B cell (primary cell): ENCODE measurements at regions not wholly inside any gene's neighbourhood (a gene's known extent, or its start where the extent isn't known, plus 50 kb on each side); places are given as distances from the start of the nearest gene placed in this dataset.

Source experiments
- ATAC-seq: fragments of 200-7000 bp; cut with Tn5 transposase; one replicate; pipeline ENCODE4 v1.10.0; 2021; ENCODE audit warnings: low read depth, mild to moderate bottlenecking, moderate number of reproducible peaks, moderate library complexity
- CTCF ChIA-PET: fragments of 350-600 bp; sonication (Branson Sonifier 250); formaldehyde crosslinking; loops from one replicate; lab custom pipeline; 2021; ENCODE audit warnings: antibody characterized with exemption, inconsistent platforms; lab: Charles Lee
- POLR2A ChIA-PET: fragments of 350-600 bp; sonication (Branson Sonifier 250); formaldehyde crosslinking; loops from one replicate; lab custom pipeline; 2021; ENCODE audit warnings: antibody characterized with exemption; lab: Charles Lee
- DNase-seq: peaks from one replicate; pipeline ENCODE4 v3.0.0; 2013
- H2AFZ ChIP-seq: 2 replicates; pipeline ENCODE4 v1.6.1; 2012; ENCODE audit warnings: mild to moderate bottlenecking, low read depth, low read length; ENCODE audit not compliant: insufficient read depth, poor library complexity, severe bottlenecking
- H3K27ac ChIP-seq, 2 donors: 1 replicate in 1 of 2; 2 replicates in 1 of 2; pipeline ENCODE4 v1.5.1; 2012 to 2013; ENCODE audit warnings: low read length in 2 of 2, mild to moderate bottlenecking in 2 of 2, moderate library complexity in 1 of 2
- H3K27me3 ChIP-seq, 4 experiments: fragments of 200-600 bp in 1 of 4; sonication (generic) in 1 of 4; replicated peaks in 1 of 4; 1 replicate in 2 of 4; 2 replicates in 2 of 4; pipeline versions ENCODE4 v1.6.1 to v1.7.0; 2013 to 2016; ENCODE audit warnings: low read length in 3 of 4, mild to moderate bottlenecking in 2 of 4, mixed read lengths in 1 of 4, moderate library complexity in 1 of 4; ENCODE audit not compliant: insufficient read depth in 4 of 4, control insufficient read depth in 3 of 4; ENCODE audit errors: control extremely low read depth in 1 of 4
- H3K36me3 ChIP-seq, 2 experiments: replicated peaks in 1 of 2; 1 replicate in 1 of 2; 2 replicates in 1 of 2; pipeline versions ENCODE4 v1.6.1 to v1.7.1; 2013; ENCODE audit warnings: low read length in 1 of 2; ENCODE audit not compliant: insufficient read depth in 2 of 2, control insufficient read depth in 1 of 2; ENCODE audit errors: control extremely low read depth in 1 of 2, extremely low read depth in 1 of 2
- H3K4me1 ChIP-seq, 2 donors: fragments of 200-600 bp in 1 of 2; sonication (generic) in 1 of 2; 1 replicate in 1 of 2; 2 replicates in 1 of 2; pipeline versions ENCODE4 v1.5.1 to v1.6.1; 2013 to 2017; ENCODE audit warnings: low read length in 2 of 2; ENCODE audit not compliant: control insufficient read depth in 2 of 2, insufficient read depth in 2 of 2
- H3K4me2 ChIP-seq: replicated peaks from 2 replicates; pipeline ENCODE3; 2012; ENCODE audit warnings: mild to moderate bottlenecking, low read depth, low read length; ENCODE audit not compliant: poor library complexity, severe bottlenecking
- H3K4me3 ChIP-seq, 5 experiments: fragments of 200-600 bp in 1 of 5; sonication (generic) in 1 of 5; 1 replicate in 3 of 5; 2 replicates in 2 of 5; pipeline versions ENCODE4 v1.5.1 to v1.7.0; 2011 to 2016; ENCODE audit warnings: low read length in 4 of 5, mild to moderate bottlenecking in 4 of 5, low read depth in 2 of 5, control low read depth in 1 of 5, moderate library complexity in 1 of 5; ENCODE audit not compliant: insufficient read depth in 1 of 5; ENCODE audit errors: control extremely low read depth in 1 of 5, extremely low read depth in 1 of 5
- H3K79me2 ChIP-seq: fragments of 200-600 bp; sonication (generic); one replicate; pipeline ENCODE4 v1.6.0; 2016; ENCODE audit warnings: low read length; ENCODE audit not compliant: control insufficient read depth, insufficient read depth
- H3K9ac ChIP-seq: fragments of 200-600 bp; sonication (generic); 2 replicates; pipeline ENCODE4 v1.6.1; 2017; ENCODE audit warnings: mild to moderate bottlenecking, low read length, moderate library complexity
- H3K9me3 ChIP-seq, 3 donors: one replicate each; pipeline versions ENCODE4 v1.6.1 to v1.7.1; 2013; ENCODE audit warnings: low read length in 2 of 3; ENCODE audit not compliant: control insufficient read depth in 2 of 3, insufficient read depth in 1 of 3; ENCODE audit errors: control extremely low read depth in 1 of 3
- H4K20me1 ChIP-seq: 2 replicates; pipeline ENCODE4 v1.6.0; 2012; ENCODE audit warnings: mild to moderate bottlenecking, low read length; ENCODE audit not compliant: insufficient read depth, control insufficient read depth, poor library complexity, severe bottlenecking
- H3K27ac Mint-ChIP-seq: one replicate; pipeline ENCODE4 v1.8.0; 2021; ENCODE audit warnings: mixed read lengths
- H3K27me3 Mint-ChIP-seq: one replicate; pipeline ENCODE4 v1.8.0; 2021; ENCODE audit warnings: mixed read lengths
- H3K4me1 Mint-ChIP-seq: one replicate; pipeline ENCODE4 v1.8.0; 2021; ENCODE audit warnings: mixed read lengths
- H3K4me3 Mint-ChIP-seq: one replicate; pipeline ENCODE4 v1.8.0; 2021; ENCODE audit warnings: mixed read lengths
- H3K9me3 Mint-ChIP-seq: one replicate; pipeline ENCODE4 v1.8.0; 2022; ENCODE audit warnings: mixed read lengths; ENCODE audit not compliant: insufficient read depth
- EZH2 ChIP-seq: IDR thresholded peaks from 2 replicates; pipeline ENCODE4 v1.6.1; 2012; ENCODE audit warnings: borderline replicate concordance, low read depth, mild to moderate bottlenecking, moderate library complexity, low read length; ENCODE audit not compliant: insufficient read depth, poor library complexity, severe bottlenecking
- WGBS: methylation state at CpG from one replicate; pipeline ENCODE4 v1.1.5; 2013; ENCODE audit warnings: missing lambda C conversion rate; ENCODE audit not compliant: insufficient coverage; 5-methylcytosine and 5-hydroxymethylcytosine counted together
- intact Hi-C: fragments of 100-400 bp; cut with micrococcal nuclease; formaldehyde crosslinking; loops from one replicate; pipeline ENCODE4 v1.10.0; 2022
- TF ChIP-seq, protein P1 (sequence below): fragments of 200-600 bp; IDR thresholded peaks from one replicate; pipeline ENCODE4 v1.8.0; 2022; ENCODE audit warnings: antibody characterized with exemption, mild to moderate bottlenecking

DNA sequence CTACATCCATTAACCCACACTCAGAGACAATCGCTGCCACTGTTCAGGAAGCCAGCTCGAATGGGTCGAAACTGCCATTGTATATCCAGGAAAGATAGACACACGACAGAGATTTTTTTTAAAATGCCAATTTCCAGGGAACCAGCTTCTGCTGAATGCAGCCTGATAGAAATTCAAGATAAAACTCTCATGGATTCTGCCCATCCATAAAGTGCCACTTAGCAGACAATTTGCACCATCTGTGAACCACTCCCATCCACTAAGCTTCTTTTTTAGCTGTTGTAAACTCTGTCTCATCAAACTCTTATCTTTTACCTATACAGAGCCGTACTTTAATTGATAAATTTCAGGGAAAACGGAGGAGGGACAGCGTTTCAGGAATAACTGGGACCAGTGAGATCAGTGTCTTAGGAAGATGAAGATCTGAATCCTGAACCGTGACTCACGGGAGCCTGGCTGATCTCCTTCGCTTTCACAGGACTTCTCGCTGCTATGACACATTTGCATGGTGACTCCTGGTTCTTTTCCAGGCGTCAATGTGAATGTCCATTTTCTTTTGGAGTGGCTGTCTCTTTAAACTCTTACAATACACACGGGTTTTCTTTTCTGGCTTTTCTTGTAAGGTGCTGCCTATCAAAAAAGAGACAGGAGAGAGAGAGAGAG is 103.4 kb downstream of the FAM204A start:
- H3K79me2 ChIP-seq = no peaks in the 10 kb centered on the region
- intact Hi-C loops = no loop called here
- no peak for ATAC-seq
- H3K27me3 ChIP-seq = peaks cover 0 to 7% (median 5%) of the 10 kb centered on the region in 4 experiments
- Mint-ChIP-seq H3K4me1 (no peaks in the 10 kb centered on the region), H3K27me3 (peaks cover 24% of the 10 kb centered on the region), H3K4me3 (no peak overlapping the region), H3K9me3 (no peaks in the 10 kb centered on the region), H3K27ac (no peak overlapping the region)
- H3K4me2 ChIP-seq = no peak overlapping the region
- no peaks in the 10 kb centered on the region for H3K4me1 ChIP-seq
- ChIA-PET POLR2A (interaction anchor here (0.6 kb wide), 1 partner anchor 109 kb away, joined by 3 read pairs; no protein-coding TSS in a partner anchor), CTCF (interaction anchor here (1.0 to 8.6 kb wide), 2 partner anchors 18 to 741 kb away, joined by 3 to 137 read pairs; no protein-coding TSS in a partner anchor)
- no peak for DNase-seq
- no peak overlapping the region for H3K27ac ChIP-seq
- H3K9me3 ChIP-seq = no peaks in the 10 kb centered on the region
- H4K20me1 ChIP-seq = no peaks in the 10 kb centered on the region
- H3K9ac ChIP-seq = no peak overlapping the region
- TF ChIP-seq, protein P1, sequence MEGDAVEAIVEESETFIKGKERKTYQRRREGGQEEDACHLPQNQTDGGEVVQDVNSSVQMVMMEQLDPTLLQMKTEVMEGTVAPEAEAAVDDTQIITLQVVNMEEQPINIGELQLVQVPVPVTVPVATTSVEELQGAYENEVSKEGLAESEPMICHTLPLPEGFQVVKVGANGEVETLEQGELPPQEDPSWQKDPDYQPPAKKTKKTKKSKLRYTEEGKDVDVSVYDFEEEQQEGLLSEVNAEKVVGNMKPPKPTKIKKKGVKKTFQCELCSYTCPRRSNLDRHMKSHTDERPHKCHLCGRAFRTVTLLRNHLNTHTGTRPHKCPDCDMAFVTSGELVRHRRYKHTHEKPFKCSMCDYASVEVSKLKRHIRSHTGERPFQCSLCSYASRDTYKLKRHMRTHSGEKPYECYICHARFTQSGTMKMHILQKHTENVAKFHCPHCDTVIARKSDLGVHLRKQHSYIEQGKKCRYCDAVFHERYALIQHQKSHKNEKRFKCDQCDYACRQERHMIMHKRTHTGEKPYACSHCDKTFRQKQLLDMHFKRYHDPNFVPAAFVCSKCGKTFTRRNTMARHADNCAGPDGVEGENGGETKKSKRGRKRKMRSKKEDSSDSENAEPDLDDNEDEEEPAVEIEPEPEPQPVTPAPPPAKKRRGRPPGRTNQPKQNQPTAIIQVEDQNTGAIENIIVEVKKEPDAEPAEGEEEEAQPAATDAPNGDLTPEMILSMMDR = no peak
- TF ChIP-seq EZH2 = no peak
- H3K36me3 ChIP-seq = no peaks in the 10 kb centered on the region
- no peak overlapping the region for H2AFZ ChIP-seq
- 39% methylated on average over 8 of the region's 13 CpGs for WGBS
- H3K4me3 ChIP-seq = no peak overlapping the region

DNA sequence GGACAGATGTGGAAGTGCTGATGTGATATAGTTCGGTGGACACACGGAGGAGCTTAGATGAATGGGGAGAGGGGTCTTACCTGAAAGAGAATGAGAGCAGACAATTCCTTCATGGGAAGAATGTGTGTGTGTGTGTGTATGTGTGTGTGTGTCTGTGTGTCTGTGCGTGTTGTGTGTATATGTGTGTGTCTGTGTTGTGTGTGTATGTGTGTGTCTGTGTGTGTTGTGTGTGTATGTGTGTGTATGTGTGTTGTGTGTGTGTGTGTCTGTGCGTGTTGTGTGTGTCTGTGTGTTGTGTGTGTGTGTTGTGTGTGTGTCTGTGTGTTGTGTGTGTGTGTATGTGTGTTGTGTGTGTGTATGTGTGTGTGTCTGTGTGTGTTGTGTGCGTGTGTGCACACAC is 104.2 kb downstream of the FAM204A start:
- Mint-ChIP-seq H3K27me3 (peaks cover 25% of the 10 kb centered on the region), H3K4me3 (no peak overlapping the region), H3K9me3 (no peaks in the 10 kb centered on the region), H3K4me1 (no peaks in the 10 kb centered on the region), H3K27ac (no peak overlapping the region)
- no peak overlapping the region for H3K4me3 ChIP-seq
- H3K9ac ChIP-seq = no peak overlapping the region
- DNase-seq = no peak
- TF ChIP-seq, protein P1 = no peak
- no peak for TF ChIP-seq EZH2
- no peaks in the 10 kb centered on the region for H3K4me1 ChIP-seq
- no peak overlapping the region for H2AFZ ChIP-seq
- no peak overlapping the region for H3K27ac ChIP-seq
- no peaks in the 10 kb centered on the region for H3K79me2 ChIP-seq
- H3K4me2 ChIP-seq = no peak overlapping the region
- no peak for ATAC-seq
- H4K20me1 ChIP-seq = no peaks in the 10 kb centered on the region
- H3K36me3 ChIP-seq = no peaks in the 10 kb centered on the region
- H3K9me3 ChIP-seq = no peaks in the 10 kb centered on the region
- ChIA-PET POLR2A (no interaction called here), CTCF (interaction anchor here (1.0 to 8.6 kb wide), 2 partner anchors 18 to 741 kb away, joined by 3 to 137 read pairs; no protein-coding TSS in a partner anchor)
- H3K27me3 ChIP-seq = peaks cover 0 to 7% (median 5%) of the 10 kb centered on the region in 4 experiments
- WGBS = 69% methylated on average over 5 of the region's 5 CpGs
- intact Hi-C loops = no loop called here
